ENCODE measurements at regions not wholly inside any gene's neighbourhood (a gene's known extent, or its start where the extent isn't known, plus 50 kb on each side); places are given as distances from the start of the nearest gene placed in this dataset.

DNA sequence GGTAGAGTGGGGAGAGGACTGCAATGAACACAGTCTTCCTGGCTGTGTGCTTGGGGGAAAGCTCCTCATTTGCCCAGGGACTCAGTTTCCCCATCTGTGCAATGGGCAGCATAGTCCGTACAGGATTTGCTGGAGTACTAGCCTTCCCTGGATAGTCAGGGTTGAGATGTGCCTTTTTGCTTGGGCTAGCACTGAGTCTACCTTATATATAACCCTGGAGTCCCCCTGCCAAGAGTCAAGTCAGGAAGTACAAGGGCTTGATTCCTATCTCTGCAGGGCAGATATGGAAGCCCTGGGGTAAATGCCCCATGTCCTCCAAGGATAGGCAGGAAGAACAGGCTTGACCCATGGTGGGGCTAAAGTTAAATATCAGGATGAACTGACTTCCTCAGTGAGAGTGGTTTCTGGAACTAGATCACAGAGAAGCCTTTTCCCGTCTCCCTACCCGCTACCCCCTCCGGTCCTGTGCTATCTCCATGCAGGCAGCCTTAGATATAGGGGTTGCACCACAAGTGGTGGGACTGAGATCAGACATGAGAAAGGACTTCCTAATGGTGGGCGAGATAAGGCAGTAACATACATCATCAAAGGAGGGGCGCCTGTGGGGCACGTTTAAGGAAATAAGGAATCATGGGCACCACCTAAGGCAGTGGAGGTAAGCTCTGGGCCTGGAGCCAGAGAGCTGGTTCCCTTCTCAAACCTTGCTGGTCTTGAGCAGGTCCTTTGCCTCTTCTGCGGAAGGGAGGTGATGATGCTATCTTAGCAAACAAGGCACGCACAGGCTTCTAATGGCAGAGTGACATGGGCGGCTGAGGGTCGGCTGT, 157.9 kb downstream of the MRPL14 start:
- Mint-ChIP-seq H3K36me3 (no peaks in the 10 kb centered on the region), H3K4me3 (no peak overlapping the region), H3K27ac (no peak overlapping the region), H3K4me1 (peaks cover 11% of the 10 kb centered on the region), H3K9me3 (no peaks in the 10 kb centered on the region), H3K27me3 (ENCODE audit: low read depth) (peaks cover 4% of the 10 kb centered on the region)
- no peak for DNase-seq (ENCODE audit: low spot score in 2 of 2, unreplicated experiment in 2 of 2)
- TF ChIP-seq CTCF (IDR thresholded peaks at IDR 0.05; ENCODE audit: unreplicated experiment): no peak

- TF ChIP-seq CTCF (IDR thresholded peaks at IDR 0.05; ENCODE audit: unreplicated experiment): no peak
- Mint-ChIP-seq H3K9me3 (no peaks in the 10 kb centered on the region), H3K27ac (no peak overlapping the region), H3K27me3 (ENCODE audit: low read depth) (peaks cover 4% of the 10 kb centered on the region), H3K4me3 (no peak overlapping the region), H3K36me3 (no peaks in the 10 kb centered on the region), H3K4me1 (peaks cover 11% of the 10 kb centered on the region)
- no peak for DNase-seq (ENCODE audit: low spot score in 2 of 2, unreplicated experiment in 2 of 2)
These were observed 158.9 kb downstream of the MRPL14 start for GRCh38 chr6:43968110-43968965.

- no peaks in the 10 kb centered on the region for H3K36me3 Mint-ChIP-seq
- H3K9me3 Mint-ChIP-seq: no peaks in the 10 kb centered on the region
- DNase-seq (ENCODE audit: low spot score in 2 of 2, unreplicated experiment in 2 of 2): no peak
- H3K27me3 Mint-ChIP-seq (ENCODE audit: low read depth): peaks cover 4% of the 10 kb centered on the region
- peaks cover 7% of the 10 kb centered on the region for H3K4me1 Mint-ChIP-seq
- H3K4me3 Mint-ChIP-seq: no peak overlapping the region
- TF ChIP-seq CTCF (IDR thresholded peaks at IDR 0.05; ENCODE audit: unreplicated experiment): no peak
- H3K27ac Mint-ChIP-seq: no peak overlapping the region
These were observed 159.5 kb downstream of the MRPL14 start for GRCh38 chr6:43967719-43968091.

DNA sequence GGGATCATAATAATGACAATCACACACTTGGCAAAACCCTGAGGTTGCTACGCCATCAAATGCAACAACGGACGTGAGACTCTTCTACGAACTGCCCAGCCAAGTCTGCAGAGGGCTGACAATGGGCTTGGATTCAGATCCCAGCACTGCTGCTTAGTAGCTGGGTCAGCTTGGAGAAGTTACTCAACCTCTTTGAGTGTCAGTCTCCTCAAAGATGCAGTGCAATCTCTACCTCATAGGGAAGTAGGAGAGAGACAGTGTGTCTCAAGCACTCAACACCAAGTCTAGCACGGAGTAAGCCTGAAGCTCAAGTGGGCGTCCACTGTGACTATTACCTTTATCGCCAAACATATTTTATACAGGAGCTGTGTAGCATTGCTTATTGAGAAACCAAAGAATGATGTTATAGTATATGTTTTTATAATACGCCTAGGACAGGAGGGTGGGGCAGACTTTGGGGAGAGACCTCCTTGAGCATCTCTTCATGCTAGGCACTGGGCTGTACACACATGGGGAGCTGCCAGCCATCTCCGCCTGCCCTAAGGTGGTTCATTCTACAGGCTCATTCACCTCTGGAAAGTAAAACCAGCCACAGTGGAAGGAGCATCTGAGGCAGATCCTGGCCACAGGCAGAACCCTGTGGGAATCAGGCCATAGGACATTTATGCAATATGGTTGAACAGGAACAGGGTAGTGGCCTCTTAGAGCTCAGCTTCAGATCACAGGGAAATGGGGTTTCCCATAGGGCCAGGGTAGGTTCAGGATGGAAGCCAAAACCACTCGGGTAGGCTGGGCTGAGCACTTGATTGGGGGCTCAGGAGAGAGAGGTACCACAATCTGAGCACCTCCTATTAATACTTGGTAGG, 160.2 kb downstream of the MRPL14 start:
- peaks cover 4% of the 10 kb centered on the region for H3K27me3 Mint-ChIP-seq (ENCODE audit: low read depth)
- no peaks in the 10 kb centered on the region for H3K9me3 Mint-ChIP-seq
- no peaks in the 10 kb centered on the region for H3K36me3 Mint-ChIP-seq
- no peak for TF ChIP-seq CTCF (IDR thresholded peaks at IDR 0.05; ENCODE audit: unreplicated experiment)
- DNase-seq (ENCODE audit: low spot score in 2 of 2, unreplicated experiment in 2 of 2): no peak
- H3K27ac Mint-ChIP-seq: no peak overlapping the region
- H3K4me1 Mint-ChIP-seq: peaks cover 5% of the 10 kb centered on the region
- H3K4me3 Mint-ChIP-seq: no peak overlapping the region

DNA sequence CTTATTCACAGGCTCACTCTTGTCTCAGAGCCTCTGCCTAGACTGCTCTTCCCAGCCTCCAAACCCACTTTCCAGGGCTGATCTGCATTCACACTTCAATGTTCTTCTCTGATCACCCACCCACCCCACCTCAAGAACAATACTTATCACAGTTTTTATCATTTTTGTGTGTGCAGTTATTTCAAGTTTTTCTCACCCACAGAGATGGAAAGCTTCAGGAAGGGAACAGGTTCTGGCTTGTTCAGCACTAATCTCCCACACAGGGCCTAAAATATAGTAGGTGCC, 160.9 kb downstream of the MRPL14 start:
- no peaks in the 10 kb centered on the region for H3K4me1 Mint-ChIP-seq
- no peak overlapping the region for H3K4me3 Mint-ChIP-seq
- no peak for TF ChIP-seq CTCF (IDR thresholded peaks at IDR 0.05; ENCODE audit: unreplicated experiment)
- no peak overlapping the region for H3K27ac Mint-ChIP-seq
- no peaks in the 10 kb centered on the region for H3K9me3 Mint-ChIP-seq
- no peak for DNase-seq (ENCODE audit: low spot score in 2 of 2, unreplicated experiment in 2 of 2)
- peaks cover 4% of the 10 kb centered on the region for H3K27me3 Mint-ChIP-seq (ENCODE audit: low read depth)
- no peaks in the 10 kb centered on the region for H3K36me3 Mint-ChIP-seq
